ENCODE measurements at regions not wholly inside any gene's neighbourhood (a gene's known extent, or its start where the extent isn't known, plus 50 kb on each side); places are given as distances from the start of the nearest gene placed in this dataset.

DNA sequence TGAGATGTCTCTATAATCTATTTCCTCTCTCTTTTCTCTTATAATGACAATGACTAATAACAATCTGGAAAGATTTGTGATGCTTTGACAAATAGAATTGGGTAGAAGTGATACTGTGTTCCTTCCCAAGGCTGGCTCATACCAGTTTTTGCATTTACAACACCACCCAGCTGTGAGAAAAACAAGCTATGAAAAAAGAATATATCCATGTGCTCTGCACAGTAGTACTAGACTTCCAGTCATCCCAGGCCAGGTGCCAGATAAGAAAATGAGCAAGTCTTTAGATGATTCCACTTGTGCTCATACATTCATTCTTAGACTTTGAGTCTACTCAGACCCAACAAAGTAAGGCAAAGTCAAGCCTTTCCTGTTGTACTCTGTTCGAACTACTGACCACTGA lies 350.2 kb upstream of the POU1F1 start:
- in situ Hi-C loops (cut with HindIII; ENCODE audit: extremely low pct_ligation_motif_present, low pct_unique_long_range_greater_than_20kb): no loop called here
- no peaks in the 10 kb centered on the region for H3K79me2 ChIP-seq (ENCODE audit: insufficient read depth, low read length)
- H3K27ac ChIP-seq (ENCODE audit: extremely low read length, insufficient read depth, low read length): no peak overlapping the region
- no peak for FAIRE-seq
- H3K27me3 ChIP-seq (ENCODE audit: control insufficient read depth in 1 of 2, insufficient read depth in 2 of 2, low read length in 2 of 2): no peaks in the 10 kb centered on the region
- ChIA-PET POLR2A (no interaction called here), CTCF (ENCODE audit: low intra/inter-chr PET ratio, low total read pairs) (no interaction called here)
- 6% methylated on average over 1 of the region's 1 CpG for WGBS (ENCODE audit: low lambda C conversion rate)
- H3K4me2 ChIP-seq (ENCODE audit: low read depth, low read length): no peak overlapping the region
- BruUV-seq (replicated peaks): no TSS peak
- H3K4me3 ChIP-seq (replicated peaks in 1 of 3; ENCODE audit: insufficient read depth in 1 of 3, low read depth in 2 of 3, low read length in 3 of 3): no peak overlapping the region
- no peaks in the 10 kb centered on the region for H4K20me1 ChIP-seq (ENCODE audit: insufficient read depth, low read length)
- no peak for ATAC-seq
- H2AFZ ChIP-seq (ENCODE audit: low read length): no peak overlapping the region
- H3K9ac ChIP-seq (ENCODE audit: insufficient read depth, low read depth, low read length): no peak overlapping the region
- H3K9me3 ChIP-seq (ENCODE audit: low read length): no peaks in the 10 kb centered on the region
- no peak for DNase-seq (ENCODE audit: low spot score)
- no peaks in the 10 kb centered on the region for H3K4me1 ChIP-seq (ENCODE audit: insufficient read depth, low read length)
- intact Hi-C loops (cut with micrococcal nuclease; ENCODE audit: unreplicated experiment): no loop called here
- H3K36me3 ChIP-seq (replicated peaks in 1 of 2; ENCODE audit: control insufficient read depth in 1 of 2, insufficient read depth in 2 of 2, low read length in 2 of 2): no peaks in the 10 kb centered on the region
- TF ChIP-seq TCF7L2 (IDR thresholded peaks at IDR 0.05; ENCODE audit: low read depth, low read length) (no peak), ASH2L (IDR thresholded peaks at IDR 0.05; ENCODE audit: insufficient read length, low read depth, low read length) (no peak), KAT2B (IDR thresholded peaks at IDR 0.05; ENCODE audit: borderline replicate concordance, low read depth, low read length) (no peak), ZNF704 (CRISPR knock-in tag; IDR thresholded peaks at IDR 0.05; ENCODE audit: borderline replicate concordance) (no peak), DDIT3 (CRISPR knock-in tag; IDR thresholded peaks at IDR 0.05) (no peak), ZNF572 (CRISPR knock-in tag; IDR thresholded peaks at IDR 0.05) (no peak), ZNF556 (CRISPR knock-in tag; IDR thresholded peaks at IDR 0.05; ENCODE audit: borderline replicate concordance) (no peak), NFKB2 (CRISPR knock-in tag; IDR thresholded peaks at IDR 0.05; ENCODE audit: borderline replicate concordance) (no peak), ZNF616 (CRISPR knock-in tag; IDR thresholded peaks at IDR 0.05; ENCODE audit: low read depth) (no peak), TFDP2 (CRISPR knock-in tag; IDR thresholded peaks at IDR 0.05) (no peak), ZNF343 (CRISPR knock-in tag; IDR thresholded peaks at IDR 0.05) (no peak), FOXK2 (IDR thresholded peaks at IDR 0.05) (no peak), KAT8 (CRISPR knock-in tag; IDR thresholded peaks at IDR 0.05) (no peak), NR1H2 (CRISPR knock-in tag; IDR thresholded peaks at IDR 0.05; ENCODE audit: borderline replicate concordance, low read depth) (no peak)
- TF ChIP-seq, protein P1, sequence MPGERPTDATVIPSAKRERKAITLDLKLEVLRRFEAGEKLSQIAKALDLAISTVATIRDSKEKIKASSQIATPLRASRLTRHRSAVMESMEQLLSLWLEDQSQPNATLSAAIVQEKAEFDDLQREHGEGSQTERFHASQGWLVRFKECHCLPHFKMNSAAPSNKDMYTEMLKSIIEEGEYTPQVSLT (CRISPR knock-in tag; IDR thresholded peaks at IDR 0.05; ENCODE audit: borderline replicate concordance, low read depth): no peak
- TF ChIP-seq, protein P2, sequence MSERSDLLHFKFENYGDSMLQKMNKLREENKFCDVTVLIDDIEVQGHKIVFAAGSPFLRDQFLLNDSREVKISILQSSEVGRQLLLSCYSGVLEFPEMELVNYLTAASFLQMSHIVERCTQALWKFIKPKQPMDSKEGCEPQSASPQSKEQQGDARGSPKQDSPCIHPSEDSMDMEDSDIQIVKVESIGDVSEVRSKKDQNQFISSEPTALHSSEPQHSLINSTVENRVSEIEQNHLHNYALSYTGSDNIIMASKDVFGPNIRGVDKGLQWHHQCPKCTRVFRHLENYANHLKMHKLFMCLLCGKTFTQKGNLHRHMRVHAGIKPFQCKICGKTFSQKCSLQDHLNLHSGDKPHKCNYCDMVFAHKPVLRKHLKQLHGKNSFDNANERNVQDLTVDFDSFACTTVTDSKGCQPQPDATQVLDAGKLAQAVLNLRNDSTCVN (CRISPR knock-in tag; IDR thresholded peaks at IDR 0.05; ENCODE audit: borderline replicate concordance): no peak
- TF ChIP-seq, protein P3, sequence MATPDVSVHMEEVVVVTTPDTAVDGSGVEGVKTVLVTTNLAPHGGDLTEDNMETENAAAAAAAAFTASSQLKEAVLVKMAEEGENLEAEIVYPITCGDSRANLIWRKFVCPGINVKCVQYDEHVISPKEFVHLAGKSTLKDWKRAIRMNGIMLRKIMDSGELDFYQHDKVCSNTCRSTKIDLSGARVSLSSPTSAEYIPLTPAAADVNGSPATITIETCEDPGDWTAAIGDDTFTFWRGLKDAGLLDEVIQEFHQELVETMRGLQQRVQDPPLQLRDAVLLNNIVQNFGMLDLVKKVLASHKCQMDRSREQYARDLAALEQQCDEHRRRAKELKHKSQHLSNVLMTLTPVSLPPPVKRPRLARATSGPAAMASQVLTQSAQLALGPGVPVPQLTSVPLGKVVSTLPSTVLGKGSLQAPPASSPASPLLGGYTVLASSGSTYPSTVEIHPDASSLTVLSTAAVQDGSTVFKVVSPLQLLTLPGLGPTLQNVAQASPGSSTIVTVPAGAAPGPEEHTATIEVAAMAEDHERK (CRISPR knock-in tag; IDR thresholded peaks at IDR 0.05; ENCODE audit: low read depth): no peak

Measured in HepG2 (cell line).